H9 (cell line): ENCODE measurements at regions not wholly inside any gene's neighbourhood (a gene's known extent, or its start where the extent isn't known, plus 50 kb on each side); places are given as distances from the start of the nearest gene placed in this dataset.

Experiments
- DNase-seq: peaks from one replicate; pipeline ENCODE4 v3.0.0-alpha.2; 2017
- H2AFZ ChIP-seq: one replicate; pipeline ENCODE4 v1.6.1; 2013; ENCODE audit warnings: mild to moderate bottlenecking, low read length, control low read depth, moderate library complexity
- H2AK5ac ChIP-seq: 2 replicates; pipeline ENCODE4 v1.6.1; 2013; ENCODE audit warnings: low read length, control low read depth, mixed read lengths; ENCODE audit not compliant: insufficient read length
- H2BK120ac ChIP-seq: one replicate; pipeline ENCODE4 v1.6.1; 2013; ENCODE audit warnings: low read depth, mild to moderate bottlenecking, low read length, control low read depth, inconsistent platforms; ENCODE audit not compliant: poor library complexity, severe bottlenecking
- H2BK12ac ChIP-seq: 2 replicates; pipeline ENCODE4 v1.6.1; 2013; ENCODE audit warnings: low read length, control low read depth, mixed read lengths, low read depth; ENCODE audit not compliant: insufficient read length
- H2BK15ac ChIP-seq: 2 replicates; pipeline ENCODE4 v1.6.1; 2013; ENCODE audit warnings: low read depth, low read length, control low read depth
- H2BK20ac ChIP-seq: one replicate; pipeline ENCODE4 v1.6.1; 2013; ENCODE audit warnings: low read depth, mild to moderate bottlenecking, low read length, control low read depth, inconsistent platforms; ENCODE audit not compliant: poor library complexity, severe bottlenecking
- H2BK5ac ChIP-seq: 2 replicates; pipeline ENCODE4 v1.6.1; 2013; ENCODE audit warnings: low read length, control low read depth, mixed read lengths; ENCODE audit not compliant: insufficient read length
- H3K14ac ChIP-seq: 2 replicates; pipeline ENCODE4 v1.6.1; 2013; ENCODE audit warnings: low read length, control low read depth; ENCODE audit not compliant: insufficient read depth
- H3K18ac ChIP-seq: 2 replicates; pipeline ENCODE4 v1.6.1; 2013; ENCODE audit warnings: low read depth, mild to moderate bottlenecking, mixed read lengths, low read length, control low read depth; ENCODE audit not compliant: insufficient read length
- H3K23ac ChIP-seq: 2 replicates; pipeline ENCODE4 v1.6.1; 2013; ENCODE audit warnings: low read length, control low read depth, mixed read lengths, low read depth; ENCODE audit not compliant: insufficient read length
- H3K23me2 ChIP-seq: 2 replicates; pipeline ENCODE4 v1.6.1; 2013; ENCODE audit warnings: low read depth, mild to moderate bottlenecking, mixed read lengths, low read length, control low read depth; ENCODE audit not compliant: insufficient read length, poor library complexity, severe bottlenecking
- H3K27ac ChIP-seq: 2 replicates; pipeline ENCODE4 v1.5.1; 2013; ENCODE audit warnings: low read length, control low read depth, mixed read lengths, low read depth; ENCODE audit not compliant: insufficient read length
- H3K27me3 ChIP-seq: 2 replicates; pipeline ENCODE4 v1.6.1; 2013; ENCODE audit warnings: low read length, control low read depth, inconsistent platforms; ENCODE audit not compliant: insufficient read depth
- H3K4ac ChIP-seq: 2 replicates; pipeline ENCODE4 v1.6.1; 2013; ENCODE audit warnings: low read depth, mild to moderate bottlenecking, control low read depth, inconsistent platforms, low read length, moderate library complexity
- H3K4me1 ChIP-seq: 2 replicates; pipeline ENCODE4 v1.6.1; 2013; ENCODE audit warnings: low read length, control low read depth, inconsistent platforms; ENCODE audit not compliant: insufficient read depth
- H3K4me2 ChIP-seq: 2 replicates; pipeline ENCODE4 v1.6.1; 2013; ENCODE audit warnings: low read length, control low read depth, mixed read lengths; ENCODE audit not compliant: insufficient read length, insufficient read depth
- H3K56ac ChIP-seq: 2 replicates; pipeline ENCODE4 v1.6.1; 2013; ENCODE audit warnings: low read depth, mild to moderate bottlenecking, mixed read lengths, low read length, control low read depth; ENCODE audit not compliant: insufficient read length
- H3K79me1 ChIP-seq: 2 replicates; pipeline ENCODE4 v1.6.1; 2013; ENCODE audit warnings: low read depth, mild to moderate bottlenecking, moderate library complexity, low read length, control low read depth, inconsistent platforms; ENCODE audit not compliant: insufficient read depth, poor library complexity, severe bottlenecking
- H3K79me2 ChIP-seq: 2 replicates; pipeline ENCODE4 v1.6.1; 2013; ENCODE audit warnings: low read length, control low read depth, inconsistent platforms; ENCODE audit not compliant: insufficient read depth
- H3K9ac ChIP-seq: 2 replicates; pipeline ENCODE4 v1.6.1; 2013; ENCODE audit warnings: low read length, control low read depth, mixed read lengths; ENCODE audit not compliant: insufficient read length; ENCODE audit errors: extremely low read depth
- H3K9me3 ChIP-seq: one replicate; pipeline ENCODE4 v1.6.1; 2013; ENCODE audit warnings: low read depth, low read length, inconsistent platforms; ENCODE audit not compliant: control insufficient read depth
- H3T11ph ChIP-seq: one replicate; pipeline ENCODE4 v1.6.1; 2013; ENCODE audit warnings: mild to moderate bottlenecking, low read length, control low read depth, inconsistent platforms
- H4K20me1 ChIP-seq: one replicate; pipeline ENCODE4 v1.6.1; 2013; ENCODE audit not compliant: control insufficient read depth, insufficient read length, insufficient read depth
- H4K5ac ChIP-seq: 2 replicates; pipeline ENCODE4 v1.6.1; 2013; ENCODE audit warnings: low read depth, mild to moderate bottlenecking, mixed read lengths, low read length, control low read depth; ENCODE audit not compliant: insufficient read length
- H4K8ac ChIP-seq: replicated peaks from 2 replicates; pipeline ENCODE4 v1.6.1; 2013; ENCODE audit warnings: low read length, control low read depth, mixed read lengths, low read depth; ENCODE audit not compliant: insufficient read length
- H4K91ac ChIP-seq: 2 replicates; pipeline ENCODE4 v1.6.1; 2013; ENCODE audit warnings: low read depth, mild to moderate bottlenecking, moderate library complexity, mixed read lengths, low read length, control low read depth; ENCODE audit not compliant: insufficient read length
- H3K27ac Mint-ChIP-seq, 3 experiments: 2 replicates in 2 of 3; 3 replicates in 1 of 3; pipeline ENCODE4 v1.8.0; 2020 to 2021; ENCODE audit warnings: mixed read lengths in 3 of 3, mild to moderate bottlenecking in 1 of 3, moderate library complexity in 1 of 3
- H3K27me3 Mint-ChIP-seq: 2 replicates; pipeline ENCODE4 v1.8.0; 2021; ENCODE audit warnings: low read depth, mild to moderate bottlenecking, moderate library complexity, mixed read lengths
- H3K36me3 Mint-ChIP-seq, 3 experiments: 2 replicates in 2 of 3; 3 replicates in 1 of 3; pipeline ENCODE4 v1.8.0; 2020 to 2021; ENCODE audit warnings: low read depth in 3 of 3, mixed read lengths in 3 of 3; ENCODE audit not compliant: insufficient read depth in 1 of 3
- H3K4me1 Mint-ChIP-seq, 2 experiments: 2 replicates each; pipeline ENCODE4 v1.8.0; 2020; ENCODE audit warnings: mixed read lengths in 2 of 2
- H3K4me3 Mint-ChIP-seq, 2 experiments: 2 replicates in 1 of 2; 3 replicates in 1 of 2; pipeline ENCODE4 v1.8.0; 2020 to 2021; ENCODE audit warnings: mild to moderate bottlenecking in 2 of 2, mixed read lengths in 2 of 2, moderate library complexity in 1 of 2
- H3K9me3 Mint-ChIP-seq, 2 experiments: 2 replicates in 1 of 2; 3 replicates in 1 of 2; pipeline ENCODE4 v1.8.0; 2020; ENCODE audit warnings: mild to moderate bottlenecking in 2 of 2, mixed read lengths in 2 of 2, moderate library complexity in 1 of 2
- whole genome bisulfite sequencing: extraction: QIAGEN DNeasy Blood & Tissue Kit; methylation state at CpG from one replicate; pipeline ENCODE4 v1.1.7; 2013; ENCODE audit warnings: missing lambda C conversion rate, low lambda C conversion rate, mixed read lengths; ENCODE audit not compliant: insufficient read length; ENCODE audit errors: extremely low coverage; 5-methylcytosine and 5-hydroxymethylcytosine counted together
- TF ChIP-seq, protein P1 (sequence below): fragments of 200-600 bp; sonication (generic); conservative IDR thresholded peaks from 3 replicates; pipeline ENCODE4 v1.8.0; 2021; ENCODE audit warnings: antibody characterized with exemption, mild to moderate bottlenecking

GRCh38 chr2:59005836-59006615 is 764.9 kb upstream of the FANCL start:
- WGBS = no CpG with 5 or more reads among the region's 5 CpGs
- H3K4me3 Mint-ChIP-seq = no peak overlapping the region

More at GRCh38 chr2:59005836-59006615, 764.9 kb upstream of the FANCL start:
- no peak overlapping the region for H3K14ac ChIP-seq
- no peak overlapping the region for H3K23ac ChIP-seq
- no peak overlapping the region for H2BK12ac ChIP-seq
- H3K23me2 ChIP-seq = no peaks in the 10 kb centered on the region
- TF ChIP-seq, protein P1, sequence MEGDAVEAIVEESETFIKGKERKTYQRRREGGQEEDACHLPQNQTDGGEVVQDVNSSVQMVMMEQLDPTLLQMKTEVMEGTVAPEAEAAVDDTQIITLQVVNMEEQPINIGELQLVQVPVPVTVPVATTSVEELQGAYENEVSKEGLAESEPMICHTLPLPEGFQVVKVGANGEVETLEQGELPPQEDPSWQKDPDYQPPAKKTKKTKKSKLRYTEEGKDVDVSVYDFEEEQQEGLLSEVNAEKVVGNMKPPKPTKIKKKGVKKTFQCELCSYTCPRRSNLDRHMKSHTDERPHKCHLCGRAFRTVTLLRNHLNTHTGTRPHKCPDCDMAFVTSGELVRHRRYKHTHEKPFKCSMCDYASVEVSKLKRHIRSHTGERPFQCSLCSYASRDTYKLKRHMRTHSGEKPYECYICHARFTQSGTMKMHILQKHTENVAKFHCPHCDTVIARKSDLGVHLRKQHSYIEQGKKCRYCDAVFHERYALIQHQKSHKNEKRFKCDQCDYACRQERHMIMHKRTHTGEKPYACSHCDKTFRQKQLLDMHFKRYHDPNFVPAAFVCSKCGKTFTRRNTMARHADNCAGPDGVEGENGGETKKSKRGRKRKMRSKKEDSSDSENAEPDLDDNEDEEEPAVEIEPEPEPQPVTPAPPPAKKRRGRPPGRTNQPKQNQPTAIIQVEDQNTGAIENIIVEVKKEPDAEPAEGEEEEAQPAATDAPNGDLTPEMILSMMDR = no peak
- H3K27ac Mint-ChIP-seq = no peak overlapping the region; a peak in 1 of 7 replicates
- DNase-seq = no peak
- H3K9ac ChIP-seq = no peak overlapping the region
- no peak overlapping the region for H3K4ac ChIP-seq
- H3K9me3 Mint-ChIP-seq = no peaks in the 10 kb centered on the region
- H3T11ph ChIP-seq = no peak overlapping the region
- H3K27ac ChIP-seq = no peak overlapping the region
- no peak overlapping the region for H2BK5ac ChIP-seq
- peaks cover 12 to 17% of the 10 kb centered on the region in 2 experiments for H3K4me1 Mint-ChIP-seq
- no peak overlapping the region for H2BK120ac ChIP-seq
- H2BK15ac ChIP-seq = no peak overlapping the region
- no peaks in the 10 kb centered on the region for H4K20me1 ChIP-seq
- no peak overlapping the region for H3K56ac ChIP-seq
- H3K27me3 ChIP-seq = no peaks in the 10 kb centered on the region
- no peak overlapping the region for H3K18ac ChIP-seq
- H3K4me1 ChIP-seq = no peaks in the 10 kb centered on the region
- H3K79me1 ChIP-seq = no peaks in the 10 kb centered on the region
- no peaks in the 10 kb centered on the region for H3K9me3 ChIP-seq
- no peaks in the 10 kb centered on the region for H3K36me3 Mint-ChIP-seq
- H4K8ac ChIP-seq = no peak overlapping the region
- no peak overlapping the region for H3K4me2 ChIP-seq
- no peak overlapping the region for H2AK5ac ChIP-seq
- no peaks in the 10 kb centered on the region for H3K27me3 Mint-ChIP-seq
- no peak overlapping the region for H2AFZ ChIP-seq
- no peak overlapping the region for H2BK20ac ChIP-seq
- no peak overlapping the region for H4K5ac ChIP-seq
- H3K79me2 ChIP-seq = no peaks in the 10 kb centered on the region
- H4K91ac ChIP-seq = no peak overlapping the region
